Nucleus accumbens (tissue), 56 donors: ENCODE measurements at regions not wholly inside any gene's neighbourhood (a gene's known extent, or its start where the extent isn't known, plus 50 kb on each side); places are given as distances from the start of the nearest gene placed in this dataset.

Source experiments
- DNase-seq, 56 donors: peaks; one replicate each; lab custom pipeline; 2025; lab: John Stamatoyannopoulos, UW

GRCh38 chr18:78564030-78564429, 415.6 kb upstream of the SALL3 start:
- no peak for DNase-seq

- DNase-seq, result peak in 1 of 56 donors; percentile 15
Measured at GRCh38 chr18:78564518-78564917, 415.1 kb upstream of the SALL3 start.

- DNase-seq, result no peak
Measured at GRCh38 chr18:78565240-78565639, 414.4 kb upstream of the SALL3 start.

GRCh38 chr18:78566065-78566464, 413.6 kb upstream of the SALL3 start:
- DNase-seq, result no peak

- no peak for DNase-seq
Measured at GRCh38 chr18:78566720-78567119, 412.9 kb upstream of the SALL3 start.

- no peak for DNase-seq
Measured at GRCh38 chr18:78571063-78571785, 408.4 kb upstream of the SALL3 start.

- no peak for DNase-seq
Measured at GRCh38 chr18:78571831-78572347, 407.7 kb upstream of the SALL3 start.

GRCh38 chr18:78573773-78574172, 405.8 kb upstream of the SALL3 start:
- DNase-seq, result no peak

- no peak for DNase-seq
Measured at GRCh38 chr18:78576967-78577366, 402.7 kb upstream of the SALL3 start.

- DNase-seq, result no peak
Measured at GRCh38 chr18:78579449-78579848, 400.2 kb upstream of the SALL3 start.

GRCh38 chr18:78579854-78580577, 399.6 kb upstream of the SALL3 start:
- DNase-seq, result no peak

GRCh38 chr18:78580835-78581339, 398.7 kb upstream of the SALL3 start:
- no peak for DNase-seq

- DNase-seq, result no peak
Measured at GRCh38 chr18:78582181-78582709, 397.4 kb upstream of the SALL3 start.

- no peak for DNase-seq
Measured at GRCh38 chr18:78582898-78583738, 396.5 kb upstream of the SALL3 start.

GRCh38 chr18:78583739-78584458, 395.7 kb upstream of the SALL3 start:
- DNase-seq, result no peak

GRCh38 chr18:78584459-78585022, 395.1 kb upstream of the SALL3 start:
- DNase-seq, result no peak

- DNase-seq, result no peak
Measured at GRCh38 chr18:78586586-78586985, 393.0 kb upstream of the SALL3 start.

- peak in 5 of 56 donors; percentile 15 to 36 (median 19) for DNase-seq
Measured at GRCh38 chr18:78587096-78587495, 392.5 kb upstream of the SALL3 start.
